ENCODE measurements at regions not wholly inside any gene's neighbourhood (a gene's known extent, or its start where the extent isn't known, plus 50 kb on each side); places are given as distances from the start of the nearest gene placed in this dataset.

DNA sequence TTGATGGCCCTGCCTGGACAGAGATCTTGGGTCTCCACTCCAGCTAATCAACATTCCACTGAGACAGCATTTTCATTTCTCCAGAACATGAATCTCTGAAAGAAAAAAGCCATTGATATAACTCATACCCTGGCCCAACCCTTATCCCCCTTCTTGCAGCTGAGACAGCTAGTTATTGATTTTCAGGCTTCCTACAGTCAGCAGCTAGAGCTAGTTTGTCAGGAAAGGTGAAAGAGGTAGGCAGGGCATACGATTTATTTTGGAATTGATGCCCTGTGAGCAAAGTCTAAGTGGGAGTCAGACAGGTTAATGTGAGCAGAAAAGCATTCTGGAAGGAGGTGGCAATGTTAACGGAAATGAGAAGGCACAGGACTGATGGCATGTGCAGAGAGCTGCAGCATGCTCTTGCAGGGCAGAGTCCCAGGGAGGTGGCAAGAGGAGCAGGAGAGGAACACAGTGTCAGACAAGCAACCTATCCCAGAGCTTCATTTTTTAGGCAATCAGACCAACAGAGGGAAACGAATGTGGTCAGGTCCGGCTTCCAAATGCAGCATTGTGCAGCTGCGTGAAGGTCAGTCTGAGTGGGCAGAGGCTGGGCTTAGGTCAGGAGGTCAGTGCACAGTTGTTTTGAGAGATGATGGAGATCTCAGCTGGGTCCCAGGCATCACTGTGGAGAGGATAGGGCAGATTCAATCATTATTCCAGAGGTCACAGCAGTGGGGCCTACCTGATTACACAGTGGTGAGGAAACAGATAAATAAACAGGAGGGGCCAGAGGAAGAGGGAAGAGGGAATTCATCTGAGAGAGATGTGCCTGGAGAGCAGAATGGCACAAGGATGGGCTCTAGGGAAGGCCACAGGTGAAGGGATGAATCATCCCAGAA lies 134.8 kb downstream of the CMPK2 start:
- H4K91ac ChIP-seq (replicated peaks; ENCODE audit: insufficient read length, low read length) = no peak overlapping the region
- 91% methylated on average over 5 of the region's 5 CpGs; no CpG with 5 or more reads in 1 of the 2 experiments for WGBS, 2 experiments (ENCODE audit: extremely low coverage in 1 of 2, insufficient coverage in 1 of 2, insufficient read length in 1 of 2, insufficient replicate concordance in 2 of 2, low coverage in 1 of 2, low lambda C conversion rate in 2 of 2, missing lambda C conversion rate in 1 of 2)
- H2BK120ac ChIP-seq (replicated peaks; ENCODE audit: low read depth, low read length) = no peak overlapping the region
- FAIRE-seq (no peak), DNase-seq (ENCODE audit: low read depth in 1 of 2, low spot score in 2 of 2) (no peak)
- no peak overlapping the region for H2BK15ac ChIP-seq (ENCODE audit: low read length)
- H3K4ac ChIP-seq (replicated peaks; ENCODE audit: insufficient read length, low read depth, low read length) = no peak overlapping the region
- H3K27ac ChIP-seq (ENCODE audit: low read depth, low read length) = no peak overlapping the region
- CTCF ChIA-PET (ENCODE audit: partially characterized antibody) = interaction anchor here (0.5 kb wide), 1 partner anchor 93 kb away, joined by 3 read pairs; no protein-coding TSS in a partner anchor
- H3K4me3 ChIP-seq (ENCODE audit: extremely low read depth in 1 of 4, insufficient read depth in 2 of 4, low read depth in 3 of 4, low read length in 4 of 4) = no peak overlapping the region
- no peak overlapping the region for H2BK20ac ChIP-seq (ENCODE audit: low read length)
- no peak overlapping the region for H2BK5ac ChIP-seq (ENCODE audit: low read depth, low read length)
- H3K4me2 ChIP-seq (ENCODE audit: insufficient read depth in 1 of 2, low read depth in 2 of 2, low read length in 2 of 2) = no peak overlapping the region
- H2AK5ac ChIP-seq (ENCODE audit: low read depth, low read length) = no peak overlapping the region
- H3K9me3 ChIP-seq (ENCODE audit: insufficient read depth in 2 of 2, low read depth in 1 of 2, low read length in 1 of 2) = 0 out of 4 replicates have a peak, but pooled peaks cover 0 to 3% of the 10 kb centered on the region in 2 experiments
- H3K14ac ChIP-seq (ENCODE audit: insufficient read length) = no peak overlapping the region
- H2AFZ ChIP-seq (ENCODE audit: low read length) = no peak overlapping the region
- POLR2A ChIA-PET (ENCODE audit: partially characterized antibody) = no interaction called here
- H3K27me3 ChIP-seq (replicated peaks in 1 of 4; ENCODE audit: control insufficient read depth in 3 of 4, extremely low read depth in 1 of 4, insufficient read depth in 3 of 4, low read length in 3 of 4) = no peaks in the 10 kb centered on the region
- no peaks in the 10 kb centered on the region for H3K23me2 ChIP-seq (ENCODE audit: low read depth, low read length)
- H3K18ac ChIP-seq (ENCODE audit: extremely low read depth, low read length) = no peak overlapping the region
- H4K8ac ChIP-seq (ENCODE audit: extremely low read depth, insufficient read depth, low read length) = no peak overlapping the region
- H3K9ac ChIP-seq (replicated peaks in 1 of 4; ENCODE audit: extremely low read depth in 1 of 4, low read depth in 3 of 4, low read length in 3 of 4) = no peak overlapping the region
- no peak overlapping the region for H4K5ac ChIP-seq (ENCODE audit: insufficient read length, low read depth, low read length)
- H3K4me1 ChIP-seq (replicated peaks in 1 of 4; ENCODE audit: control insufficient read depth in 3 of 4, insufficient read depth in 4 of 4, low read length in 3 of 4) = no peaks in the 10 kb centered on the region
- no peaks in the 10 kb centered on the region for H3K36me3 ChIP-seq (ENCODE audit: control insufficient read depth in 2 of 4, insufficient read depth in 4 of 4, low read length in 3 of 4)
- no peak overlapping the region for H3K23ac ChIP-seq (ENCODE audit: insufficient read length)
- H4K20me1 ChIP-seq (replicated peaks in 1 of 2; ENCODE audit: control insufficient read depth in 1 of 2, insufficient read depth in 2 of 2, low read length in 2 of 2) = no peaks in the 10 kb centered on the region
- H3K79me2 ChIP-seq (ENCODE audit: control insufficient read depth in 1 of 2, insufficient read depth in 2 of 2, low read length in 2 of 2) = no peaks in the 10 kb centered on the region
- no peak overlapping the region for H3K56ac ChIP-seq (replicated peaks; ENCODE audit: insufficient read length, low read depth, low read length)
- no peak overlapping the region for H2BK12ac ChIP-seq (ENCODE audit: low read depth, low read length)
- no peaks in the 10 kb centered on the region for H3K79me1 ChIP-seq (ENCODE audit: low read depth, low read length)
- TF ChIP-seq RXRA (IDR thresholded peaks at IDR 0.05; ENCODE audit: insufficient read depth, low read depth, low read length) = no peak
- TF ChIP-seq MAFK (IDR thresholded peaks at IDR 0.05; ENCODE audit: low read depth, low read length) = no peak
- TF ChIP-seq GTF2F1 (IDR thresholded peaks at IDR 0.05; ENCODE audit: borderline replicate concordance, low read depth, low read length) = no peak
- TF ChIP-seq CREB1 (IDR thresholded peaks at IDR 0.05) = no peak
- TF ChIP-seq SRF (IDR thresholded peaks at IDR 0.05; ENCODE audit: low read depth, low read length) = no peak
- TF ChIP-seq, protein P1, sequence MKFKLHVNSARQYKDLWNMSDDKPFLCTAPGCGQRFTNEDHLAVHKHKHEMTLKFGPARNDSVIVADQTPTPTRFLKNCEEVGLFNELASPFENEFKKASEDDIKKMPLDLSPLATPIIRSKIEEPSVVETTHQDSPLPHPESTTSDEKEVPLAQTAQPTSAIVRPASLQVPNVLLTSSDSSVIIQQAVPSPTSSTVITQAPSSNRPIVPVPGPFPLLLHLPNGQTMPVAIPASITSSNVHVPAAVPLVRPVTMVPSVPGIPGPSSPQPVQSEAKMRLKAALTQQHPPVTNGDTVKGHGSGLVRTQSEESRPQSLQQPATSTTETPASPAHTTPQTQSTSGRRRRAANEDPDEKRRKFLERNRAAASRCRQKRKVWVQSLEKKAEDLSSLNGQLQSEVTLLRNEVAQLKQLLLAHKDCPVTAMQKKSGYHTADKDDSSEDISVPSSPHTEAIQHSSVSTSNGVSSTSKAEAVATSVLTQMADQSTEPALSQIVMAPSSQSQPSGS (IDR thresholded peaks at IDR 0.05; ENCODE audit: low read length) = no peak
- TF ChIP-seq ASH2L (IDR thresholded peaks at IDR 0.05; ENCODE audit: low read length) = no peak
- TF ChIP-seq PHF8 (conservative IDR thresholded peaks at IDR 0.05; ENCODE audit: low read depth, low read length) = no peak

Data from H1 (cell line).